K562 (cell line): ENCODE measurements at regions not wholly inside any gene's neighbourhood (a gene's known extent, or its start where the extent isn't known, plus 50 kb on each side); places are given as distances from the start of the nearest gene placed in this dataset.

Source experiments
- ATAC-seq: fragments of 200-7000 bp; cut with Tn5 transposase; 3 replicates; pipeline ENCODE4 v1.9.1; 2020; ENCODE audit warnings: moderate library complexity
- BruUV-seq: library from RNA; stranded (reverse); fragments of 400-500 nt; replicated peaks from 2 replicates; lab custom pipeline; 2021; lab: Mats Ljungman, UMichigan
- CTCF ChIA-PET: fragments of 300-600 bp; formaldehyde crosslinking; extraction: SDS; loops from one replicate; lab custom pipeline; 2021; ENCODE audit warnings: low intra/inter-chr PET ratio; lab: Yijun Ruan, JAX
- POLR2A ChIA-PET: fragments of 300-600, 350-650 bp; sonication (Branson Sonifier 250); formaldehyde crosslinking; extraction: SDS; loops from one replicate; lab custom pipeline; 2021; ENCODE audit warnings: antibody characterized with exemption, inconsistent platforms; lab: Yijun Ruan, JAX
- DNase-seq, 4 experiments: peaks; one replicate each; pipeline versions ENCODE4 v3.0.0 to v3.0.0-alpha.2; 2011 to 2018; ENCODE audit warnings: low spot score in 3 of 4, mixed read lengths in 3 of 4; ENCODE audit errors: extremely low read depth in 1 of 4
- FAIRE-seq: peaks from 2 replicates; lab custom pipeline; 2011; peaks lifted over from hg19 to GRCh38; lab: Jason Lieb, UNC
- H2AFZ ChIP-seq: 2 replicates; pipeline ENCODE4 v1.6.0; 2011; ENCODE audit warnings: low read depth, low read length, control low read depth, inconsistent platforms
- H3K27ac ChIP-seq: fragments of 200-600 bp; 3 replicates; pipeline ENCODE4 v1.8.0; 2011; ENCODE audit warnings: low read depth, mild to moderate bottlenecking, control low read depth, inconsistent platforms, low read length, moderate library complexity, mixed read lengths; ENCODE audit errors: extremely low read depth
- H3K27me3 ChIP-seq, 2 experiments: fragments of 300-600 bp in 1 of 2; 2 replicates in 1 of 2; 3 replicates in 1 of 2; pipeline versions ENCODE4 v1.6.0 to v1.8.0; 2011; ENCODE audit warnings: inconsistent platforms in 2 of 2, low read length in 2 of 2, mild to moderate bottlenecking in 1 of 2, mixed read lengths in 1 of 2, moderate library complexity in 1 of 2; ENCODE audit not compliant: control insufficient read depth in 2 of 2, insufficient read depth in 2 of 2
- H3K36me3 ChIP-seq: fragments of 300-600 bp; 3 replicates; pipeline ENCODE4 v1.8.0; 2011; ENCODE audit warnings: mild to moderate bottlenecking, low read length, inconsistent platforms; ENCODE audit not compliant: control insufficient read depth, insufficient read depth
- H3K4me1 ChIP-seq, 2 experiments: fragments of 200-600 bp in 1 of 2; replicated peaks in 1 of 2; 2 replicates in 1 of 2; 3 replicates in 1 of 2; pipeline versions ENCODE4 v1.5.1 to v1.8.0; 2011; ENCODE audit warnings: inconsistent platforms in 2 of 2, low read length in 2 of 2, mild to moderate bottlenecking in 1 of 2, mixed read lengths in 1 of 2, moderate library complexity in 1 of 2; ENCODE audit not compliant: control insufficient read depth in 2 of 2, insufficient read depth in 2 of 2
- H3K4me2 ChIP-seq: 2 replicates; pipeline ENCODE4 v1.6.1; 2011; ENCODE audit warnings: low read length, control low read depth, inconsistent platforms, mixed read lengths; ENCODE audit not compliant: insufficient read depth
- H3K4me3 ChIP-seq: fragments of 200-600 bp; sonication (generic), shearing (Covaris generic); 2 replicates; pipeline ENCODE4 v1.5.1; 2016; ENCODE audit warnings: control low read depth, inconsistent platforms
- H3K79me2 ChIP-seq: fragments of 200-600 bp; 3 replicates; pipeline ENCODE4 v1.8.0; 2011; ENCODE audit warnings: low read length, inconsistent platforms; ENCODE audit not compliant: control insufficient read depth, insufficient read depth
- H3K9ac ChIP-seq, 2 experiments: 2 replicates each; pipeline versions ENCODE4 v1.6.0 to v1.6.1; 2011; ENCODE audit warnings: low read depth in 2 of 2, low read length in 2 of 2, control low read depth in 1 of 2, inconsistent platforms in 1 of 2, mild to moderate bottlenecking in 1 of 2, mixed read lengths in 1 of 2; ENCODE audit not compliant: insufficient read depth in 1 of 2
- H3K9me1 ChIP-seq: one replicate; pipeline ENCODE4 v1.6.0; 2011; ENCODE audit warnings: inconsistent platforms, mild to moderate bottlenecking, low read length, moderate library complexity; ENCODE audit not compliant: control insufficient read depth, insufficient read depth
- H3K9me3 ChIP-seq: replicated peaks from 2 replicates; pipeline ENCODE4 v1.5.1; 2011; ENCODE audit warnings: low read depth, low read length, inconsistent platforms; ENCODE audit not compliant: control insufficient read depth, insufficient read depth
- H4K20me1 ChIP-seq: replicated peaks from 2 replicates; pipeline ENCODE4 v1.6.1; 2011; ENCODE audit warnings: low read length, inconsistent platforms, mixed read lengths; ENCODE audit not compliant: control insufficient read depth, insufficient read depth
- BRCA1 ChIP-seq, 2 experiments: fragments of 450-650 bp in 1 of 2; sonication (generic) in 1 of 2; formaldehyde crosslinking in 1 of 2; IDR thresholded peaks; 2 replicates each; pipeline versions ENCODE4 v1.5.0 to v1.6.1; 2017 to 2020; ENCODE audit warnings: mild to moderate bottlenecking in 1 of 2, missing genetic modification reagents in 1 of 2
- KLF13 ChIP-seq: fragments of 450-650 bp; IDR thresholded peaks from 2 replicates; pipeline ENCODE4 v1.6.1; 2016; ENCODE audit warnings: missing genetic modification characterization, low read depth, mild to moderate bottlenecking, missing compliant biosample characterization, moderate library complexity, borderline replicate concordance
- PYGO2 ChIP-seq: fragments of 450-650 bp; IDR thresholded peaks from 2 replicates; pipeline ENCODE4 v1.6.1; 2016; ENCODE audit warnings: mild to moderate bottlenecking, missing genetic modification characterization, moderate library complexity, missing compliant biosample characterization
- TCF7 ChIP-seq: sonication (generic); IDR thresholded peaks from 2 replicates; pipeline ENCODE4 v1.6.1; 2016; ENCODE audit warnings: antibody characterized with exemption, borderline replicate concordance
- TSHZ1 ChIP-seq: fragments of 250-450 bp; sonication (Bioruptor Pico); IDR thresholded peaks from 2 replicates; pipeline ENCODE4 v1.4.0; 2020; ENCODE audit warnings: mild to moderate bottlenecking, moderate library complexity
- ZNF766 ChIP-seq: fragments of 200-800 bp; sonication (Bioruptor generic); conservative IDR thresholded peaks from 2 replicates; pipeline ENCODE4 v1.6.1; 2016; ENCODE audit warnings: missing genetic modification characterization, missing compliant biosample characterization
- WGBS: fragments of 100-300 bp; shearing (Covaris generic); methylation state at CpG from one replicate; pipeline ENCODE4 v1.1.6; 2016; ENCODE audit warnings: low coverage, mixed read lengths; ENCODE audit not compliant: insufficient coverage; ENCODE audit errors: missing lambda C conversion rate; 5-methylcytosine and 5-hydroxymethylcytosine counted together
- in situ Hi-C: fragments of 300-500 bp; cut with MboI; formaldehyde crosslinking; loops from 4 replicates; pipeline ENCODE4 v1.15.0; 2018; ENCODE audit warnings: inconsistent platforms, mixed read lengths
- intact Hi-C: fragments of 100-400 bp; cut with micrococcal nuclease; formaldehyde crosslinking; loops from 2 replicates; pipeline ENCODE4 v1.14.2; 2022

GRCh38 chr13:75938811-75939560, 302.9 kb downstream of the LMO7 start:
- Histone ChIP-seq H3K9me1 (no peaks in the 10 kb centered on the region), H3K4me1 (no peaks in the 10 kb centered on the region), H3K27me3 (no peaks in the 10 kb centered on the region), H3K79me2 (no peaks in the 10 kb centered on the region), H3K4me3 (no peak overlapping the region), H4K20me1 (no peaks in the 10 kb centered on the region), H3K36me3 (no peaks in the 10 kb centered on the region), H3K27ac (no peak overlapping the region), H3K4me2 (no peak overlapping the region), H3K9ac (no peak overlapping the region), H2AFZ (no peak overlapping the region), H3K9me3 (no peaks in the 10 kb centered on the region)
- TF ChIP-seq TSHZ1 (CRISPR knock-in tag) (no peak), PYGO2 (tag) (no peak), ZNF766 (no peak), BRCA1 (IDR thresholded peaks at IDR 0.05) (no peak), BRCA1 (CRISPR knock-in tag; IDR thresholded peaks at IDR 0.05) (no peak), TCF7 (no peak), KLF13 (tag) (no peak)
- in situ Hi-C loops (no loop called here), intact Hi-C loops (no loop called here)
- CTCF ChIA-PET, result no interaction called here
- ATAC-seq (no peak), FAIRE-seq (no peak), DNase-seq (no peak)
- no TSS peak for BruUV-seq
- POLR2A ChIA-PET, result interaction anchor here (1.3 kb wide), 1 partner anchor 9 kb away, joined by 3 read pairs; no protein-coding TSS in a partner anchor
- 33% methylated on average over 2 of the region's 2 CpGs for WGBS
